ENCODE measurements at regions not wholly inside any gene's neighbourhood (a gene's known extent, or its start where the extent isn't known, plus 50 kb on each side); places are given as distances from the start of the nearest gene placed in this dataset.

- no peak overlapping the region for H3K9ac ChIP-seq (ENCODE audit: low read length)
- no peak overlapping the region for H3K4me3 ChIP-seq (ENCODE audit: insufficient read depth, low read depth, low read length)
- no peaks in the 10 kb centered on the region for H4K20me1 ChIP-seq (ENCODE audit: insufficient read depth, low read length)
- H3K36me3 Mint-ChIP-seq (ENCODE audit: low read depth, unreplicated experiment), result no peaks in the 10 kb centered on the region
- no peaks in the 10 kb centered on the region for H3K4me1 ChIP-seq (ENCODE audit: insufficient read depth, low read length)
- H3K27me3 Mint-ChIP-seq (ENCODE audit: low read depth, unreplicated experiment), result no peaks in the 10 kb centered on the region
- FAIRE-seq (no peak), DNase-seq (ENCODE audit: low read depth) (no peak)
- H3K27ac ChIP-seq (ENCODE audit: low read depth, low read length), result no peak overlapping the region
- no peaks in the 10 kb centered on the region for H3K9me3 Mint-ChIP-seq (ENCODE audit: unreplicated experiment)
- no peaks in the 10 kb centered on the region for H3K4me1 Mint-ChIP-seq (ENCODE audit: low read depth, unreplicated experiment)
- H3K79me2 ChIP-seq (ENCODE audit: insufficient read depth, low read length), result no peaks in the 10 kb centered on the region
- H3K4me3 Mint-ChIP-seq (ENCODE audit: unreplicated experiment), result no peak overlapping the region
- H3K36me3 ChIP-seq (ENCODE audit: insufficient read depth, low read length), result no peaks in the 10 kb centered on the region
- TF ChIP-seq CTCF (IDR thresholded peaks at IDR 0.05; ENCODE audit: insufficient read depth, low read depth, low read length), result no peak
- no peak for TF ChIP-seq EZH2 (IDR thresholded peaks at IDR 0.05; ENCODE audit: insufficient read depth, low read length)
- H3K27ac Mint-ChIP-seq (ENCODE audit: unreplicated experiment), result no peak overlapping the region
- no peak overlapping the region for H3K4me2 ChIP-seq (ENCODE audit: low read length)
- no peaks in the 10 kb centered on the region for H3K27me3 ChIP-seq (ENCODE audit: insufficient read depth, low read length)
- no peak overlapping the region for H2AFZ ChIP-seq (ENCODE audit: low read depth, low read length)
- no peaks in the 10 kb centered on the region for H3K9me3 ChIP-seq (ENCODE audit: insufficient read depth, low read depth, low read length)
Measured at GRCh38 chrX:42443267-42443666, 334.7 kb downstream of the PPP1R2C start.

- FAIRE-seq (no peak), DNase-seq (ENCODE audit: low read depth) (no peak)
- Histone ChIP-seq H3K27ac (ENCODE audit: low read depth, low read length) (no peak overlapping the region), H3K27me3 (ENCODE audit: insufficient read depth, low read length) (no peaks in the 10 kb centered on the region), H3K79me2 (ENCODE audit: insufficient read depth, low read length) (no peaks in the 10 kb centered on the region), H2AFZ (ENCODE audit: low read depth, low read length) (no peak overlapping the region), H3K9ac (ENCODE audit: low read length) (no peak overlapping the region), H4K20me1 (ENCODE audit: insufficient read depth, low read length) (no peaks in the 10 kb centered on the region), H3K4me1 (ENCODE audit: insufficient read depth, low read length) (no peaks in the 10 kb centered on the region), H3K9me3 (ENCODE audit: insufficient read depth, low read depth, low read length) (no peaks in the 10 kb centered on the region), H3K4me3 (ENCODE audit: insufficient read depth, low read depth, low read length) (no peak overlapping the region), H3K36me3 (ENCODE audit: insufficient read depth, low read length) (no peaks in the 10 kb centered on the region), H3K4me2 (ENCODE audit: low read length) (no peak overlapping the region)
- H3K27me3 Mint-ChIP-seq (ENCODE audit: low read depth, unreplicated experiment), result no peaks in the 10 kb centered on the region
- H3K4me3 Mint-ChIP-seq (ENCODE audit: unreplicated experiment), result no peak overlapping the region
- TF ChIP-seq CTCF (IDR thresholded peaks at IDR 0.05; ENCODE audit: insufficient read depth, low read depth, low read length), result no peak
- TF ChIP-seq EZH2 (IDR thresholded peaks at IDR 0.05; ENCODE audit: insufficient read depth, low read length), result no peak
- H3K4me1 Mint-ChIP-seq (ENCODE audit: low read depth, unreplicated experiment), result no peaks in the 10 kb centered on the region
- H3K27ac Mint-ChIP-seq (ENCODE audit: unreplicated experiment), result no peak overlapping the region
- no peaks in the 10 kb centered on the region for H3K36me3 Mint-ChIP-seq (ENCODE audit: low read depth, unreplicated experiment)
- H3K9me3 Mint-ChIP-seq (ENCODE audit: unreplicated experiment), result no peaks in the 10 kb centered on the region
Measured at GRCh38 chrX:42442745-42443144, 335.2 kb downstream of the PPP1R2C start.

- H3K27ac Mint-ChIP-seq (ENCODE audit: unreplicated experiment), result no peak overlapping the region
- no peaks in the 10 kb centered on the region for H3K27me3 Mint-ChIP-seq (ENCODE audit: low read depth, unreplicated experiment)
- Histone ChIP-seq H2AFZ (ENCODE audit: low read depth, low read length) (no peak overlapping the region), H3K9me3 (ENCODE audit: insufficient read depth, low read depth, low read length) (no peaks in the 10 kb centered on the region), H3K27me3 (ENCODE audit: insufficient read depth, low read length) (no peaks in the 10 kb centered on the region), H4K20me1 (ENCODE audit: insufficient read depth, low read length) (no peaks in the 10 kb centered on the region), H3K79me2 (ENCODE audit: insufficient read depth, low read length) (no peaks in the 10 kb centered on the region), H3K4me3 (ENCODE audit: insufficient read depth, low read depth, low read length) (no peak overlapping the region), H3K4me2 (ENCODE audit: low read length) (no peak overlapping the region), H3K9ac (ENCODE audit: low read length) (no peak overlapping the region), H3K36me3 (ENCODE audit: insufficient read depth, low read length) (no peaks in the 10 kb centered on the region), H3K4me1 (ENCODE audit: insufficient read depth, low read length) (no peaks in the 10 kb centered on the region), H3K27ac (ENCODE audit: low read depth, low read length) (no peak overlapping the region)
- no peak overlapping the region for H3K4me3 Mint-ChIP-seq (ENCODE audit: unreplicated experiment)
- H3K4me1 Mint-ChIP-seq (ENCODE audit: low read depth, unreplicated experiment), result no peaks in the 10 kb centered on the region
- peaks cover 4% of the 10 kb centered on the region for H3K9me3 Mint-ChIP-seq (ENCODE audit: unreplicated experiment)
- no peaks in the 10 kb centered on the region for H3K36me3 Mint-ChIP-seq (ENCODE audit: low read depth, unreplicated experiment)
- FAIRE-seq, result peak; percentile 100
- no peak for DNase-seq (ENCODE audit: low read depth)
- TF ChIP-seq EZH2 (IDR thresholded peaks at IDR 0.05; ENCODE audit: insufficient read depth, low read length), result no peak
- no peak for TF ChIP-seq CTCF (IDR thresholded peaks at IDR 0.05; ENCODE audit: insufficient read depth, low read depth, low read length)
Measured at GRCh38 chrX:42437211-42437610, 340.8 kb downstream of the PPP1R2C start.
